GM21528 (cell line): ENCODE measurements at regions not wholly inside any gene's neighbourhood (a gene's known extent, or its start where the extent isn't known, plus 50 kb on each side); places are given as distances from the start of the nearest gene placed in this dataset.
"Not testable (repeated sequence)": the region's sequence is repeated elsewhere in the genome, so short reads cannot be mapped to it uniquely, and the experiment has no call there.

ENCODE experiments used
- ATAC-seq: cut with Tn5 transposase; IDR thresholded peaks from one replicate; pipeline ENCODE4 v1.9.1; 2021; ENCODE audit warnings: mild to moderate bottlenecking, moderate library complexity; ENCODE audit not compliant: unreplicated experiment, low FRiP score

GRCh38 chr21:17044696-17045095, 468.1 kb upstream of the CXADR start:
- no peak for ATAC-seq

- ATAC-seq, result no peak
Measured at GRCh38 chr21:17045214-17045853, 467.5 kb upstream of the CXADR start.

- no peak for ATAC-seq
Measured at GRCh38 chr21:17048974-17049373, 463.9 kb upstream of the CXADR start.

DNA sequence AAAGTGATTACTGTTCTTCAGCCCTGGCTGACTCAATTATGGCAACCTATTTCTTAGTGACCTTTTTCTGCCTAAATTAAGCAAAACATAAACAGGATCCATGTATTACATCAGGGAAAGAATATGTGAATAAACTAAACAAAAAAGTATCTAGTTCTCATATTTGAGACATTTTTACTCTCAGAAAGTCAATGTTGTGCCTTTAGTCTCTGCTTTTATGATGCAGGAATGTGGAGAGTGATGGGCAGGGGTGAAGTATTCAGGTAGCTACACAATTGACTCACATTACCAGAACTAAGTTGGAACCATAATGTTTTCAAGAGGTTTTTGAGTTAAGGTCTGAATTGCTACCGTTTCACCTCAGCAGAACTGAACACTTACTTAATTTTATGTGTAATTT, 462.7 kb upstream of the CXADR start:
- no peak for ATAC-seq

DNA sequence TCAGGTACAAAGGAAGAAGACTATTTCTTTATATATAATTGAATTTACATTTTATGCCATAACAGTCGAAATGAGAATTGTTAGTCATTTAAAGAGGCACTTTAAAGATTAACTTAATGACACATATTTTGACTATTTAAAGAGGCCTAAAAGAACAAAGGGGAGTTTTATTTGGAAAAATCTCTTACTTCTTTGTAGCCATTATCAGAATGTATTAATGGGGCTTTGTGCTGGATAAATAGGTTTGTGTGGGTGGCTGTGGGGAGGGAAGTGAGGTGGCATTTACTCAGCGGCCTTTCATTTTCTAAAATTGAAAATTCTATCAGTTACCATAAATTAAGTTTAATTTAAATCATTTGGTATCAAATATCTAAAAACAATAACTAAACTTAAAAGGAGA, 462.2 kb upstream of the CXADR start:
- no peak for ATAC-seq

DNA sequence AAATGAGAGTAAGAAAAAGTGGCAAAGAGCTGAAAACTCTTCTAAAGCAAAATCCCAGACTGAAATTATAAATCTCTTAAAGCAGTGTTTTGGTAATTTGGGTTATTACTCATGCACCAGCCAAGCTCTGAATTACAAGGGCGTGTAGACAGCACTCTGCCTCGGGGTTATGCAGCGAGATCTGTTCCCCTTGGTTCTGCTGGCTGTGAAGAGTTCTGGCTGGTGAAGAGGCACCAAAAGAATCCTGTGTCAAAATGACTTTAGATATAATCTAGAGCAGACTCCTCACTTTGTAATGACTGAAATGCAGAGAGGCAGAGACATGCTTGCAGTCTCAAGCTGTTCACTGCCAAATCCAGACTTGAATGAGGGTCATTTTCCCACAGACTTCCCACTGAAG, 461.8 kb upstream of the CXADR start:
- no peak for ATAC-seq

DNA sequence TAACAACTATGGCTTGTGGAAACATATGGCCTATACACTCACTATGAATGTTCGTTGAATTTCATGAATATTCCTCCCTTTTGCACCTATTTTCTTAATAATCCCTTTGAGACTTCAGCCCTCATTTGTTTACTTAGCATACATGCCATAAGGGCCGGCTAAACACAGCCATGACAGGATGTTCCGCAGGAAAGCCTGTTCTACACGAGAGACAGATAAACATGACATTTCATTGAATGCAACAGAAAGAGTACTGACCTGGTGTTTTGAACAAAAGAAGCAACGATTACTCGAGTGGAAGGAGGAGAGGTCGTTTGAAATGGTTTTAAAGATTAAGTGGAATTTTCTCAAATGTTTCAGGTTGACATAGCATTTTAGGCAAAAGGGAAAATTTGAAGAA, 459.5 kb upstream of the CXADR start:
- no peak for ATAC-seq

- no peak for ATAC-seq
Measured at GRCh38 chr21:17059936-17060335, 452.9 kb upstream of the CXADR start.

GRCh38 chr21:17066006-17066405, 446.8 kb upstream of the CXADR start:
- no peak for ATAC-seq

GRCh38 chr21:17071093-17071492, 441.8 kb upstream of the CXADR start:
- ATAC-seq, result no peak

DNA sequence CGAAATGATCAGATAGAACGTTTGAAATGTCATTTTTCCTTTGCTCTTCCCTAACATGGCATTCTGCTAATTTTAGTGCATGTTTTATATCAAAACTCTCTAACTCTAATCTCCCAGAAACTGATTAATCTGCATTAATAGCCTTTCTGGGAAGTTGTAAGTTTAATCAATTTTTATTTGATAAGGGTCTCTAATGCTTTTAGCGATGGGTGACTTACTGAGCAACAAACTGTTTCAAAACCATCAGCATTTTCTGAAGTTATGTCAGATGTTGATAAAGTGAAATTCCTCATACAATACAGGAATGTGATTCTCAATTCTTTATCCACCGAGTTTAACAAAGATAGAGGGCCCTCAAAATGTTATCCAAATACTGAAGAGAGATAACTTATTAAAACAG, 431.6 kb upstream of the CXADR start:
- ATAC-seq, result no peak

GRCh38 chr21:17082843-17083483, 429.9 kb upstream of the CXADR start:
- no peak for ATAC-seq

- ATAC-seq, result no peak
Measured at GRCh38 chr21:17085707-17086106, 427.1 kb upstream of the CXADR start.

DNA sequence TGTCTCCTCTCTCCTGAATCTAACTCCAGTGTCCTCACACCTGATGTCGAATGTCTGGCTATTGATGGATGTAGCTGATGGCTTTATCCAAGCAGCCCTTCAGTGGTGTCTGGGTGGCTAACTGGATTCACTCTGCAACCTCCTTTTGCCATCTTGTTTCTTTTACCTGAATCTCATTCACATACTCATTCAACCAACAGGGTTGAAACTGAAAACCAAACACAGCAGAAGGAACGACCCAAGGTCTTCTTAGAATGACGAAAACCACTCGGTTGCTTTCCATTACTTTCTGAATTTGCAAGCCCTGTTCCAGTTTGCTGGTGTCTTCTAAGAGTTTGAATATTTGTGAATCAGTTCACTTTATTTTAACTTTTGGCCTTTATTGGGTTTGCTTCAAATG, 424.3 kb upstream of the CXADR start:
- ATAC-seq, result no peak

GRCh38 chr21:17089091-17089491, 423.8 kb upstream of the CXADR start:
- no peak for ATAC-seq

GRCh38 chr21:17101696-17102095, 411.1 kb upstream of the CXADR start:
- ATAC-seq, result no peak

DNA sequence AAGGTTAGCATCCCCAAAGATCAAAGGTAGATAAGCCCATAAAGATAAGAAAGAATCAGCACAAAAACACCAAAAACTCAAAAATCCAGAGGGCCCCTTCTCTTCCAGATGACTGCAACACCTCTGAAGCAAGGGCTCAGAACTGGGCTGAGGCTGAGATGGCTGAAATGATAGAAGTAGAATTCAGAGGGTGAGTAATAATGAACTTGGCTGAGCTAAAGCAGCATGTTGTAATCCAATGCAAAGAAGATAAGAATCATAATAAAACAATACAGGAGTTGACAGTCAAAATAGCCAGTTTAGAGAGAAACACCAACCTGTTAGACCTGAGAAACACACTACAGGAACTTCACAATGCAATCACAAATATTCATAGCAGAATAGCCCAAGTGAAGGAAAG, 406.9 kb upstream of the CXADR start:
- ATAC-seq, result no peak

GRCh38 chr21:17114045-17114444, 398.8 kb upstream of the CXADR start:
- no peak for ATAC-seq

GRCh38 chr21:17118638-17119384, 394.0 kb upstream of the CXADR start:
- ATAC-seq, result no peak

- ATAC-seq, result no peak
Measured at GRCh38 chr21:17119466-17120297, 393.2 kb upstream of the CXADR start.

GRCh38 chr21:17127395-17127794, 385.4 kb upstream of the CXADR start:
- ATAC-seq, result not testable (repeated sequence)
